GM12878 (cell line): ENCODE measurements at regions not wholly inside any gene's neighbourhood (a gene's known extent, or its start where the extent isn't known, plus 50 kb on each side); places are given as distances from the start of the nearest gene placed in this dataset.

Source experiments
- ATAC-seq: fragments of 200-7000 bp; cut with Tn5 transposase; 3 replicates; pipeline ENCODE4 v1.9.1; 2020; ENCODE audit warnings: mild to moderate bottlenecking, moderate library complexity
- BruUV-seq: library from RNA; stranded (reverse); fragments of 400-500 nt; replicated peaks from 2 replicates; lab custom pipeline; 2021; lab: Mats Ljungman, UMichigan
- CTCF ChIA-PET: fragments of 300-600 bp; sonication (Branson Sonifier 250); formaldehyde crosslinking; extraction: SDS; loops from one replicate; lab custom pipeline; 2021; ENCODE audit warnings: inconsistent platforms; lab: Yijun Ruan, JAX
- POLR2A ChIA-PET: fragments of 350-600 bp; formaldehyde crosslinking; extraction: SDS; loops from one replicate; lab custom pipeline; 2021; ENCODE audit warnings: inconsistent platforms; lab: Charles Lee
- RAD21 ChIA-PET: fragments of 300-600 bp; sonication (Branson Sonifier 250); formaldehyde crosslinking; loops from one replicate; lab custom pipeline; 2023; ENCODE audit warnings: antibody characterized with exemption; ENCODE audit not compliant: unreplicated experiment; lab: Charles Lee
- SMC1A ChIA-PET: fragments of 300-600 bp; sonication (Branson Sonifier 250); formaldehyde crosslinking; loops from one replicate; lab custom pipeline; 2023; ENCODE audit not compliant: unreplicated experiment, uncharacterized antibody; lab: Charles Lee
- DNase-seq: peaks from one replicate; pipeline ENCODE4 v3.0.0-alpha.2; 2011; ENCODE audit warnings: low read depth, low spot score
- FAIRE-seq: peaks from 3 replicates; lab custom pipeline; 2011; peaks lifted over from hg19 to GRCh38; lab: Jason Lieb, UNC
- H2AFZ ChIP-seq: 2 replicates; pipeline ENCODE4 v1.6.0; 2011; ENCODE audit warnings: low read depth, low read length, control low read depth; ENCODE audit not compliant: control insufficient read depth
- H3K27ac ChIP-seq: 2 replicates; pipeline ENCODE4 v1.5.1; 2011; ENCODE audit warnings: control low read depth; ENCODE audit not compliant: control insufficient read depth, insufficient read depth
- H3K27me3 ChIP-seq, 2 experiments: replicated peaks in 1 of 2; 2 replicates each; pipeline versions ENCODE4 v1.6.0 to v1.6.1; 2011; ENCODE audit warnings: low read length in 1 of 2; ENCODE audit not compliant: control insufficient read depth in 2 of 2, insufficient read depth in 2 of 2
- H3K36me3 ChIP-seq, 2 experiments: 2 replicates each; pipeline ENCODE4 v1.5.1; 2011; ENCODE audit warnings: low read length in 1 of 2; ENCODE audit not compliant: control insufficient read depth in 2 of 2, insufficient read depth in 2 of 2
- H3K4me1 ChIP-seq: 2 replicates; pipeline ENCODE4 v1.6.1; 2011; ENCODE audit warnings: mild to moderate bottlenecking, low read length, moderate library complexity, mixed read lengths; ENCODE audit not compliant: control insufficient read depth, insufficient read depth
- H3K4me2 ChIP-seq: 2 replicates; pipeline ENCODE4 v1.6.0; 2011; ENCODE audit warnings: control low read depth; ENCODE audit not compliant: control insufficient read depth, insufficient read depth
- H3K4me3 ChIP-seq: fragments of 200-600 bp; sonication (generic); 2 replicates; pipeline ENCODE4 v1.5.1; 2016
- H3K79me2 ChIP-seq: 2 replicates; pipeline ENCODE4 v1.6.0; 2011; ENCODE audit warnings: low read length; ENCODE audit not compliant: control insufficient read depth, insufficient read depth
- H3K9ac ChIP-seq: 2 replicates; pipeline ENCODE4 v1.8.0; 2011; ENCODE audit warnings: low read length, control low read depth, mixed read lengths; ENCODE audit not compliant: control insufficient read depth, insufficient read depth
- H3K9me3 ChIP-seq: replicated peaks from 3 replicates; pipeline ENCODE4 v1.5.1; 2011; ENCODE audit warnings: mild to moderate bottlenecking, low read length; ENCODE audit not compliant: control insufficient read depth, insufficient read depth
- H4K20me1 ChIP-seq: 2 replicates; pipeline ENCODE4 v1.6.0; 2011; ENCODE audit not compliant: control insufficient read depth, insufficient read depth
- BMI1 ChIP-seq: fragments of 450-650 bp; IDR thresholded peaks from 2 replicates; pipeline ENCODE4 v1.6.1; 2016; ENCODE audit warnings: mild to moderate bottlenecking, moderate library complexity, borderline replicate concordance
- MTA3 ChIP-seq: IDR thresholded peaks from 2 replicates; pipeline ENCODE4 v1.6.1; 2012; ENCODE audit warnings: low read length, inconsistent platforms, borderline replicate concordance
- RBBP5 ChIP-seq: fragments of 200-600 bp; sonication (generic); conservative IDR thresholded peaks from 2 replicates; pipeline ENCODE4 v1.6.1; 2016
- SIN3A ChIP-seq: IDR thresholded peaks from 2 replicates; pipeline ENCODE4 v1.6.1; 2012; ENCODE audit warnings: low read depth, low read length, improper control_type of control experiment
- SIX5 ChIP-seq: IDR thresholded peaks from 2 replicates; pipeline ENCODE4 v1.6.1; 2011; ENCODE audit warnings: mild to moderate bottlenecking, low read depth, low read length, moderate library complexity; ENCODE audit not compliant: severe bottlenecking
- SPI1 ChIP-seq: IDR thresholded peaks from 2 replicates; pipeline ENCODE4 v1.6.1; 2011; ENCODE audit warnings: low read depth, mild to moderate bottlenecking, low read length, moderate library complexity, borderline replicate concordance; ENCODE audit not compliant: insufficient read depth
- WGBS: methylation state at CpG from one replicate; pipeline ENCODE4 v1.1.6; 2016; ENCODE audit warnings: low lambda C conversion rate; ENCODE audit not compliant: insufficient replicate concordance, insufficient coverage; ENCODE audit errors: missing lambda C conversion rate; 5-methylcytosine and 5-hydroxymethylcytosine counted together
- in situ Hi-C: fragments of 300-500 bp; cut with MboI; formaldehyde crosslinking; loops from 9 replicates; pipeline ENCODE4 v1.14.3; 2018; ENCODE audit warnings: mixed read lengths
- intact Hi-C: fragments of 100-400 bp; cut with micrococcal nuclease; formaldehyde crosslinking; loops from one replicate; pipeline ENCODE4 v1.14.2; 2022; ENCODE audit not compliant: unreplicated experiment
- TF ChIP-seq, protein P1 (sequence below): fragments of 450-650 bp; IDR thresholded peaks from 2 replicates; pipeline ENCODE4 v1.6.1; 2018; ENCODE audit warnings: mild to moderate bottlenecking, low read depth, moderate library complexity; ENCODE audit not compliant: partially characterized antibody

DNA sequence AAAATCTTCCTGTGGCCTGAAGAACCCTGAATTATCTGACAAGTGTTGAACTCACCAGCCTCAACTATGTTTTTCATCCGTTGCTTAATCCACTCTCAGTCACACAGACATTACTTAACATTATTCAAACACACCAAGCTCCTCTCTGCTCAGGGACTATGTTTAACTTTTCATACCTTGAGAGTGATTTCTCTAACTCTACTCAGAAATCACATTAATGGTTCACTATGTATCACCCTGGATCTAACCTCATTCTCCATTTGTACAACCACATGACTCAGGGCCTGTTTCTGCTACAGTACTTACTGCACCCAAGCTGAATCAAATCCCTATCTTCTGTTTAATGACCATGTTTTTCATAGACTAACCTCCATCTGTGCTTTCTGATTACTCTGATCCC lies 553.7 kb upstream of the PRR20A start:
- no peak overlapping the region for H2AFZ ChIP-seq
- no peak for DNase-seq
- H3K9ac ChIP-seq: no peak overlapping the region
- H3K36me3 ChIP-seq: no peaks in the 10 kb centered on the region
- no peaks in the 10 kb centered on the region for H3K4me1 ChIP-seq
- BruUV-seq: no TSS peak
- H3K4me3 ChIP-seq: no peak overlapping the region
- in situ Hi-C loops: no loop called here
- POLR2A ChIA-PET: no interaction called here
- no peak overlapping the region for H3K4me2 ChIP-seq
- 0% methylated on average over 1 of the region's 1 CpG for WGBS
- SMC1A ChIA-PET: no interaction called here
- H3K79me2 ChIP-seq: no peaks in the 10 kb centered on the region
- H4K20me1 ChIP-seq: no peaks in the 10 kb centered on the region
- H3K27ac ChIP-seq: no peak overlapping the region
- CTCF ChIA-PET: no interaction called here
- no peaks in the 10 kb centered on the region for H3K9me3 ChIP-seq
- H3K27me3 ChIP-seq: no peaks in the 10 kb centered on the region
- RAD21 ChIA-PET: no interaction called here
- no peak for ATAC-seq
- TF ChIP-seq MTA3 (no peak), SPI1 (no peak), RBBP5 (no peak), SIX5 (no peak), BMI1 (no peak), SIN3A (no peak)
- TF ChIP-seq, protein P1, sequence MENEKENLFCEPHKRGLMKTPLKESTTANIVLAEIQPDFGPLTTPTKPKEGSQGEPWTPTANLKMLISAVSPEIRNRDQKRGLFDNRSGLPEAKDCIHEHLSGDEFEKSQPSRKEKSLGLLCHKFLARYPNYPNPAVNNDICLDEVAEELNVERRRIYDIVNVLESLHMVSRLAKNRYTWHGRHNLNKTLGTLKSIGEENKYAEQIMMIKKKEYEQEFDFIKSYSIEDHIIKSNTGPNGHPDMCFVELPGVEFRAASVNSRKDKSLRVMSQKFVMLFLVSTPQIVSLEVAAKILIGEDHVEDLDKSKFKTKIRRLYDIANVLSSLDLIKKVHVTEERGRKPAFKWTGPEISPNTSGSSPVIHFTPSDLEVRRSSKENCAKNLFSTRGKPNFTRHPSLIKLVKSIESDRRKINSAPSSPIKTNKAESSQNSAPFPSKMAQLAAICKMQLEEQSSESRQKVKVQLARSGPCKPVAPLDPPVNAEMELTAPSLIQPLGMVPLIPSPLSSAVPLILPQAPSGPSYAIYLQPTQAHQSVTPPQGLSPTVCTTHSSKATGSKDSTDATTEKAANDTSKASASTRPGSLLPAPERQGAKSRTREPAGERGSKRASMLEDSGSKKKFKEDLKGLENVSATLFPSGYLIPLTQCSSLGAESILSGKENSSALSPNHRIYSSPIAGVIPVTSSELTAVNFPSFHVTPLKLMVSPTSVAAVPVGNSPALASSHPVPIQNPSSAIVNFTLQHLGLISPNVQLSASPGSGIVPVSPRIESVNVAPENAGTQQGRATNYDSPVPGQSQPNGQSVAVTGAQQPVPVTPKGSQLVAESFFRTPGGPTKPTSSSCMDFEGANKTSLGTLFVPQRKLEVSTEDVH: no peak
- no peak for FAIRE-seq
- intact Hi-C loops: no loop called here
